ENCODE measurements at regions not wholly inside any gene's neighbourhood (a gene's known extent, or its start where the extent isn't known, plus 50 kb on each side); places are given as distances from the start of the nearest gene placed in this dataset.
"Not testable (repeated sequence)": the region's sequence is repeated elsewhere in the genome, so short reads cannot be mapped to it uniquely, and the experiment has no call there.

- no peaks in the 10 kb centered on the region for H3K36me3 ChIP-seq (ENCODE audit: insufficient read depth, low read depth, low read length)
- no peaks in the 10 kb centered on the region for H3K9me3 ChIP-seq (ENCODE audit: insufficient read depth, low read depth, low read length)
- H3K27me3 ChIP-seq (ENCODE audit: insufficient read depth, low read length): no peaks in the 10 kb centered on the region
- H3K4me3 ChIP-seq (ENCODE audit: low read length): no peak overlapping the region
- H3K27ac ChIP-seq (ENCODE audit: low read length): peak overlapping the region; percentile 12
- H3K9ac ChIP-seq (ENCODE audit: low read depth, low read length): peak overlapping the region; percentile 5; the same call in 1 of the 2 replicates
- peaks cover 9% of the 10 kb centered on the region; the same call in 1 of the 2 replicates for H3K4me1 ChIP-seq (ENCODE audit: insufficient read depth, low read length)
Observed at GRCh38 chr20:53818457-53819177, 225.0 kb upstream of the ZNF217 start.

- H3K4me3 ChIP-seq (ENCODE audit: low read length); H3K36me3 ChIP-seq (ENCODE audit: insufficient read depth, low read depth, low read length); H3K4me1 ChIP-seq (ENCODE audit: insufficient read depth, low read length); H3K9ac ChIP-seq (ENCODE audit: low read depth, low read length); H3K27ac ChIP-seq (ENCODE audit: low read length); H3K27me3 ChIP-seq (ENCODE audit: insufficient read depth, low read length); H3K9me3 ChIP-seq (ENCODE audit: insufficient read depth, low read depth, low read length): not testable (repeated sequence)
Observed at GRCh38 chr20:53817513-53817912, 223.9 kb upstream of the ZNF217 start.

- H3K4me3 ChIP-seq (ENCODE audit: low read length): no peak overlapping the region
Observed at GRCh38 chr20:53816872-53817398, 223.3 kb upstream of the ZNF217 start.

GRCh38 chr20:53815509-53815908, 221.9 kb upstream of the ZNF217 start:
- Histone ChIP-seq H3K27me3 (ENCODE audit: insufficient read depth, low read length) (no peaks in the 10 kb centered on the region), H3K4me1 (ENCODE audit: insufficient read depth, low read length) (peaks cover 9% of the 10 kb centered on the region; the same call in 1 of the 2 replicates), H3K27ac (ENCODE audit: low read length) (no peak overlapping the region), H3K9me3 (ENCODE audit: insufficient read depth, low read depth, low read length) (no peaks in the 10 kb centered on the region), H3K4me3 (ENCODE audit: low read length) (no peak overlapping the region), H3K9ac (ENCODE audit: low read depth, low read length) (no peak overlapping the region), H3K36me3 (ENCODE audit: insufficient read depth, low read depth, low read length) (no peaks in the 10 kb centered on the region)

More at GRCh38 chr20:53816872-53817398, 223.3 kb upstream of the ZNF217 start:
- Histone ChIP-seq H3K9ac (ENCODE audit: low read depth, low read length) (no peak overlapping the region), H3K4me1 (ENCODE audit: insufficient read depth, low read length) (peaks cover 9% of the 10 kb centered on the region; the same call in 1 of the 2 replicates), H3K27me3 (ENCODE audit: insufficient read depth, low read length) (no peaks in the 10 kb centered on the region), H3K9me3 (ENCODE audit: insufficient read depth, low read depth, low read length) (no peaks in the 10 kb centered on the region), H3K36me3 (ENCODE audit: insufficient read depth, low read depth, low read length) (no peaks in the 10 kb centered on the region), H3K27ac (ENCODE audit: low read length) (no peak overlapping the region)

GRCh38 chr20:53814060-53814459, 220.4 kb upstream of the ZNF217 start:
- Histone ChIP-seq H3K27me3 (ENCODE audit: insufficient read depth, low read length) (no peaks in the 10 kb centered on the region), H3K4me3 (ENCODE audit: low read length) (no peak overlapping the region), H3K9ac (ENCODE audit: low read depth, low read length) (no peak overlapping the region), H3K4me1 (ENCODE audit: insufficient read depth, low read length) (peaks cover 15% of the 10 kb centered on the region; the same call in 1 of the 2 replicates), H3K9me3 (ENCODE audit: insufficient read depth, low read depth, low read length) (no peaks in the 10 kb centered on the region), H3K27ac (ENCODE audit: low read length) (no peak overlapping the region), H3K36me3 (ENCODE audit: insufficient read depth, low read depth, low read length) (no peaks in the 10 kb centered on the region)

GRCh38 chr20:53813636-53814035, 220.0 kb upstream of the ZNF217 start:
- Histone ChIP-seq H3K9ac (ENCODE audit: low read depth, low read length) (no peak overlapping the region), H3K27ac (ENCODE audit: low read length) (no peak overlapping the region), H3K9me3 (ENCODE audit: insufficient read depth, low read depth, low read length) (no peaks in the 10 kb centered on the region), H3K4me3 (ENCODE audit: low read length) (no peak overlapping the region), H3K27me3 (ENCODE audit: insufficient read depth, low read length) (no peaks in the 10 kb centered on the region), H3K4me1 (ENCODE audit: insufficient read depth, low read length) (peaks cover 17% of the 10 kb centered on the region; the same call in 1 of the 2 replicates), H3K36me3 (ENCODE audit: insufficient read depth, low read depth, low read length) (no peaks in the 10 kb centered on the region)

- Histone ChIP-seq H3K36me3 (ENCODE audit: insufficient read depth, low read depth, low read length) (no peaks in the 10 kb centered on the region), H3K27ac (ENCODE audit: low read length) (no peak overlapping the region), H3K4me1 (ENCODE audit: insufficient read depth, low read length) (peaks cover 11% of the 10 kb centered on the region; the same call in 1 of the 2 replicates), H3K9ac (ENCODE audit: low read depth, low read length) (no peak overlapping the region), H3K27me3 (ENCODE audit: insufficient read depth, low read length) (no peaks in the 10 kb centered on the region), H3K4me3 (ENCODE audit: low read length) (no peak overlapping the region), H3K9me3 (ENCODE audit: insufficient read depth, low read depth, low read length) (no peaks in the 10 kb centered on the region)
Observed at GRCh38 chr20:53811577-53811976, 217.9 kb upstream of the ZNF217 start.

GRCh38 chr20:53810661-53811355, 217.2 kb upstream of the ZNF217 start:
- Histone ChIP-seq H3K9me3 (ENCODE audit: insufficient read depth, low read depth, low read length) (no peaks in the 10 kb centered on the region), H3K27me3 (ENCODE audit: insufficient read depth, low read length) (no peaks in the 10 kb centered on the region), H3K27ac (ENCODE audit: low read length) (no peak overlapping the region), H3K4me1 (ENCODE audit: insufficient read depth, low read length) (peaks cover 11% of the 10 kb centered on the region; the same call in 1 of the 2 replicates), H3K4me3 (ENCODE audit: low read length) (no peak overlapping the region), H3K9ac (ENCODE audit: low read depth, low read length) (no peak overlapping the region), H3K36me3 (ENCODE audit: insufficient read depth, low read depth, low read length) (no peaks in the 10 kb centered on the region)

- Histone ChIP-seq H3K4me3 (ENCODE audit: low read length) (no peak overlapping the region), H3K36me3 (ENCODE audit: insufficient read depth, low read depth, low read length) (no peaks in the 10 kb centered on the region), H3K27ac (ENCODE audit: low read length) (no peak overlapping the region), H3K9me3 (ENCODE audit: insufficient read depth, low read depth, low read length) (no peaks in the 10 kb centered on the region), H3K27me3 (ENCODE audit: insufficient read depth, low read length) (no peaks in the 10 kb centered on the region), H3K9ac (ENCODE audit: low read depth, low read length) (no peak overlapping the region), H3K4me1 (ENCODE audit: insufficient read depth, low read length) (peaks cover 11% of the 10 kb centered on the region; the same call in 1 of the 2 replicates)
Observed at GRCh38 chr20:53809728-53810365, 216.2 kb upstream of the ZNF217 start.

- Histone ChIP-seq H3K4me3 (ENCODE audit: low read length) (no peak overlapping the region), H3K27ac (ENCODE audit: low read length) (no peak overlapping the region), H3K9ac (ENCODE audit: low read depth, low read length) (no peak overlapping the region), H3K4me1 (ENCODE audit: insufficient read depth, low read length) (peaks cover 11% of the 10 kb centered on the region; the same call in 1 of the 2 replicates), H3K36me3 (ENCODE audit: insufficient read depth, low read depth, low read length) (no peaks in the 10 kb centered on the region), H3K27me3 (ENCODE audit: insufficient read depth, low read length) (no peaks in the 10 kb centered on the region), H3K9me3 (ENCODE audit: insufficient read depth, low read depth, low read length) (no peaks in the 10 kb centered on the region)
Observed at GRCh38 chr20:53809217-53809616, 215.6 kb upstream of the ZNF217 start.

GRCh38 chr20:53808733-53809132, 215.1 kb upstream of the ZNF217 start:
- Histone ChIP-seq H3K9ac (ENCODE audit: low read depth, low read length) (no peak overlapping the region), H3K4me1 (ENCODE audit: insufficient read depth, low read length) (peaks cover 11% of the 10 kb centered on the region; the same call in 1 of the 2 replicates), H3K9me3 (ENCODE audit: insufficient read depth, low read depth, low read length) (no peaks in the 10 kb centered on the region), H3K27ac (ENCODE audit: low read length) (no peak overlapping the region), H3K4me3 (ENCODE audit: low read length) (no peak overlapping the region), H3K36me3 (ENCODE audit: insufficient read depth, low read depth, low read length) (no peaks in the 10 kb centered on the region), H3K27me3 (ENCODE audit: insufficient read depth, low read length) (no peaks in the 10 kb centered on the region)

All from iPS-20b (cell line).